HCT116 (cell line): ENCODE measurements at regions not wholly inside any gene's neighbourhood (a gene's known extent, or its start where the extent isn't known, plus 50 kb on each side); places are given as distances from the start of the nearest gene placed in this dataset.

ENCODE experiments used
- ATAC-seq: fragments of 200-7000 bp; cut with Tn5 transposase; 2 replicates; pipeline ENCODE4 v1.9.1; 2020; ENCODE audit warnings: mild to moderate bottlenecking, moderate library complexity
- BruUV-seq: library from RNA; stranded (reverse); fragments of 400-500 nt; replicated peaks from 2 replicates; lab custom pipeline; 2021; lab: Mats Ljungman, UMichigan
- CTCF ChIA-PET: fragments of 300-600 bp; sonication (Branson Sonifier 250); formaldehyde crosslinking; loops from one replicate; lab custom pipeline; 2021; ENCODE audit warnings: antibody characterized with exemption; lab: Charles Lee
- POLR2A ChIA-PET: fragments of 300-600, 350-600 bp; sonication (Branson Sonifier 250); formaldehyde crosslinking; loops from one replicate; lab custom pipeline; 2021; ENCODE audit warnings: antibody characterized with exemption; lab: Charles Lee
- RAD21 ChIA-PET, 2 experiments: fragments of 300-600 bp; sonication (Branson Sonifier 250); formaldehyde crosslinking; loops; one replicate each; lab custom pipeline; 2023; ENCODE audit warnings: low total read pairs in 2 of 2; ENCODE audit not compliant: uncharacterized antibody in 2 of 2, unreplicated experiment in 2 of 2, low non-redundant PET in 1 of 2; lab: Charles Lee
- DNase-seq: peaks from one replicate; pipeline ENCODE4 v3.0.0-alpha.2; 2010; ENCODE audit warnings: low read depth, low spot score
- H2AFZ ChIP-seq: fragments of 200-600 bp; shearing (Covaris generic), sonication (generic); 2 replicates; pipeline ENCODE4 v1.6.1; 2017; ENCODE audit warnings: low read depth, mixed run types, mixed read lengths, antibody characterized with exemption, low read length; ENCODE audit not compliant: poor library complexity, severe bottlenecking
- H3K27ac ChIP-seq: 2 replicates; pipeline ENCODE4 v1.5.1; 2012; ENCODE audit warnings: low read depth, low read length
- H3K27me3 ChIP-seq: fragments of 200-600 bp; sonication (generic); 2 replicates; pipeline ENCODE4 v1.6.1; 2016; ENCODE audit warnings: mixed run types, low read length, mixed read lengths; ENCODE audit not compliant: insufficient read depth
- H3K36me3 ChIP-seq, 2 experiments: fragments of 200-500 bp in 1 of 2; fragments of 200-600 bp in 1 of 2; sonication (Bioruptor generic) in 1 of 2; sonication (generic) in 1 of 2; 2 replicates each; pipeline versions ENCODE4 v1.5.1 to v1.6.1; 2014 to 2016; ENCODE audit warnings: low read length in 2 of 2, inconsistent platforms in 1 of 2, mixed read lengths in 1 of 2, mixed run types in 1 of 2; ENCODE audit not compliant: insufficient read depth in 2 of 2, control insufficient read depth in 1 of 2
- H3K4me1 ChIP-seq, 2 experiments: fragments of 200-600 bp in 1 of 2; sonication (generic) in 1 of 2; 2 replicates each; pipeline versions ENCODE4 v1.5.1 to v1.6.1; 2012 to 2017; ENCODE audit warnings: low read length in 2 of 2, inconsistent platforms in 1 of 2, mild to moderate bottlenecking in 1 of 2, mixed read lengths in 1 of 2, mixed run types in 1 of 2, moderate library complexity in 1 of 2; ENCODE audit not compliant: insufficient read depth in 2 of 2, control insufficient read depth in 1 of 2
- H3K4me2 ChIP-seq: fragments of 200-600 bp; sonication (generic); 2 replicates; pipeline ENCODE4 v1.6.1; 2017; ENCODE audit warnings: mixed run types, low read length, mixed read lengths
- H3K4me3 ChIP-seq, 2 experiments: fragments of 200-600 bp in 1 of 2; sonication (generic) in 1 of 2; replicated peaks in 1 of 2; 2 replicates each; pipeline ENCODE4 v1.5.1; 2011 to 2016; ENCODE audit warnings: low read length in 2 of 2, control low read depth in 1 of 2, low read depth in 1 of 2, mild to moderate bottlenecking in 1 of 2, mixed read lengths in 1 of 2, mixed run types in 1 of 2
- H3K79me2 ChIP-seq: fragments of 200-600 bp; sonication (generic); 2 replicates; pipeline ENCODE4 v1.6.1; 2017; ENCODE audit warnings: mild to moderate bottlenecking, mixed run types, low read length, moderate library complexity, mixed read lengths; ENCODE audit not compliant: insufficient read depth
- H3K9ac ChIP-seq: fragments of 200-600 bp; sonication (generic); 2 replicates; pipeline ENCODE4 v1.6.1; 2016; ENCODE audit warnings: low read length, mixed read lengths
- H3K9me2 ChIP-seq: fragments of 200-600 bp; sonication (generic), shearing (Covaris generic); 2 replicates; pipeline ENCODE4 v1.6.1; 2017; ENCODE audit warnings: mixed run types, mild to moderate bottlenecking, moderate library complexity; ENCODE audit not compliant: insufficient read depth
- H3K9me3 ChIP-seq, 2 experiments: fragments of 200-500 bp in 1 of 2; fragments of 200-600 bp in 1 of 2; sonication (Bioruptor generic) in 1 of 2; sonication (generic) in 1 of 2; 2 replicates each; pipeline ENCODE4 v1.6.1; 2014 to 2017; ENCODE audit warnings: low read length in 2 of 2, mixed read lengths in 2 of 2, inconsistent platforms in 1 of 2, low read depth in 1 of 2, mild to moderate bottlenecking in 1 of 2, mixed run types in 1 of 2, moderate library complexity in 1 of 2; ENCODE audit not compliant: control insufficient read depth in 1 of 2, insufficient read depth in 1 of 2
- H4K20me1 ChIP-seq: fragments of 200-600 bp; sonication (generic), shearing (Covaris generic); 2 replicates; pipeline ENCODE4 v1.6.1; 2017; ENCODE audit warnings: mixed run types, mild to moderate bottlenecking, moderate library complexity; ENCODE audit not compliant: insufficient read depth
- EGR1 ChIP-seq: IDR thresholded peaks from 2 replicates; pipeline ENCODE4 v1.6.1; 2012; ENCODE audit warnings: low read depth
- ELF1 ChIP-seq: IDR thresholded peaks from 2 replicates; pipeline ENCODE4 v1.6.1; 2012; ENCODE audit warnings: low read depth, borderline replicate concordance
- JUND ChIP-seq: IDR thresholded peaks from 2 replicates; pipeline ENCODE4 v1.6.1; 2012
- POLR2A ChIP-seq: IDR thresholded peaks from 2 replicates; pipeline ENCODE4 v1.7.0; 2011; ENCODE audit warnings: borderline replicate concordance; ENCODE audit not compliant: insufficient read depth, insufficient read length; ENCODE audit errors: extremely low read depth
- POLR2AphosphoS5 ChIP-seq: IDR thresholded peaks from 2 replicates; pipeline ENCODE4 v1.6.1; 2011; ENCODE audit warnings: mild to moderate bottlenecking, low read depth, low read length, moderate library complexity
- SIN3A ChIP-seq: IDR thresholded peaks from 2 replicates; pipeline ENCODE4 v1.6.1; 2012; ENCODE audit warnings: low read depth
- SP1 ChIP-seq: IDR thresholded peaks from 2 replicates; pipeline ENCODE4 v1.6.1; 2012; ENCODE audit warnings: low read depth
- YY1 ChIP-seq: IDR thresholded peaks from 2 replicates; pipeline ENCODE4 v1.6.1; 2011; ENCODE audit warnings: low read length, low read depth, moderate library complexity, mild to moderate bottlenecking; ENCODE audit not compliant: insufficient replicate concordance; ENCODE audit errors: extremely low read depth
- ZBTB33 ChIP-seq: IDR thresholded peaks from 2 replicates; pipeline ENCODE4 v1.6.1; 2011; ENCODE audit warnings: mild to moderate bottlenecking, low read length, moderate library complexity; ENCODE audit not compliant: insufficient replicate concordance; ENCODE audit errors: extremely low read depth
- ZFX ChIP-seq: fragments of 450-650 bp; IDR thresholded peaks from 2 replicates; pipeline ENCODE4 v1.6.1; 2017
- ZNF274 ChIP-seq: fragments of 200-500 bp; sonication (Bioruptor generic); IDR thresholded peaks from 2 replicates; pipeline ENCODE4 v1.6.1; 2014; ENCODE audit warnings: mild to moderate bottlenecking, low read depth, low read length, inconsistent platforms
- intact Hi-C: fragments of 100-400 bp; cut with micrococcal nuclease; formaldehyde crosslinking; loops from 2 replicates; pipeline ENCODE4 v1.10.0; 2022
- TF ChIP-seq, protein P1 (sequence below), 3 experiments: fragments of 200-600 bp in 1 of 3; sonication (generic) in 1 of 3; IDR thresholded peaks in 2 of 3; conservative IDR thresholded peaks in 1 of 3; 2 replicates each; pipeline ENCODE4 v1.5.1; 2012 to 2017; ENCODE audit warnings: low read depth in 2 of 3, low read length in 2 of 3, antibody characterized with exemption in 1 of 3, borderline replicate concordance in 1 of 3, control low read depth in 1 of 3, mild to moderate bottlenecking in 1 of 3, mixed read lengths in 1 of 3, mixed run types in 1 of 3, moderate library complexity in 1 of 3; ENCODE audit not compliant: insufficient read depth in 1 of 3
- TF ChIP-seq, protein P2 (sequence below): IDR thresholded peaks from 2 replicates; pipeline ENCODE4 v1.6.1; 2012; ENCODE audit warnings: low read depth

GRCh38 chr4:13982010-13982409, 354.5 kb upstream of the BOD1L1 start:
- no peaks in the 10 kb centered on the region for H3K9me2 ChIP-seq
- TF ChIP-seq SP1, result no peak
- no peak for TF ChIP-seq YY1
- no peak for TF ChIP-seq ZNF274
- TF ChIP-seq ZFX, result no peak
- no peak for TF ChIP-seq ZBTB33
- TF ChIP-seq, protein P1, sequence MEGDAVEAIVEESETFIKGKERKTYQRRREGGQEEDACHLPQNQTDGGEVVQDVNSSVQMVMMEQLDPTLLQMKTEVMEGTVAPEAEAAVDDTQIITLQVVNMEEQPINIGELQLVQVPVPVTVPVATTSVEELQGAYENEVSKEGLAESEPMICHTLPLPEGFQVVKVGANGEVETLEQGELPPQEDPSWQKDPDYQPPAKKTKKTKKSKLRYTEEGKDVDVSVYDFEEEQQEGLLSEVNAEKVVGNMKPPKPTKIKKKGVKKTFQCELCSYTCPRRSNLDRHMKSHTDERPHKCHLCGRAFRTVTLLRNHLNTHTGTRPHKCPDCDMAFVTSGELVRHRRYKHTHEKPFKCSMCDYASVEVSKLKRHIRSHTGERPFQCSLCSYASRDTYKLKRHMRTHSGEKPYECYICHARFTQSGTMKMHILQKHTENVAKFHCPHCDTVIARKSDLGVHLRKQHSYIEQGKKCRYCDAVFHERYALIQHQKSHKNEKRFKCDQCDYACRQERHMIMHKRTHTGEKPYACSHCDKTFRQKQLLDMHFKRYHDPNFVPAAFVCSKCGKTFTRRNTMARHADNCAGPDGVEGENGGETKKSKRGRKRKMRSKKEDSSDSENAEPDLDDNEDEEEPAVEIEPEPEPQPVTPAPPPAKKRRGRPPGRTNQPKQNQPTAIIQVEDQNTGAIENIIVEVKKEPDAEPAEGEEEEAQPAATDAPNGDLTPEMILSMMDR (IDR thresholded peaks at IDR 0.05 in 2 of 3, conservative IDR thresholded peaks at IDR 0.05 in 1 of 3; ENCODE audit: borderline replicate concordance in 1 of 3, insufficient read depth in 1 of 3, low read depth in 2 of 3, low read length in 2 of 3), result no peak
- no peak for TF ChIP-seq ELF1
- TF ChIP-seq SIN3A, result no peak
- no peak for TF ChIP-seq EGR1
- TF ChIP-seq, protein P2, sequence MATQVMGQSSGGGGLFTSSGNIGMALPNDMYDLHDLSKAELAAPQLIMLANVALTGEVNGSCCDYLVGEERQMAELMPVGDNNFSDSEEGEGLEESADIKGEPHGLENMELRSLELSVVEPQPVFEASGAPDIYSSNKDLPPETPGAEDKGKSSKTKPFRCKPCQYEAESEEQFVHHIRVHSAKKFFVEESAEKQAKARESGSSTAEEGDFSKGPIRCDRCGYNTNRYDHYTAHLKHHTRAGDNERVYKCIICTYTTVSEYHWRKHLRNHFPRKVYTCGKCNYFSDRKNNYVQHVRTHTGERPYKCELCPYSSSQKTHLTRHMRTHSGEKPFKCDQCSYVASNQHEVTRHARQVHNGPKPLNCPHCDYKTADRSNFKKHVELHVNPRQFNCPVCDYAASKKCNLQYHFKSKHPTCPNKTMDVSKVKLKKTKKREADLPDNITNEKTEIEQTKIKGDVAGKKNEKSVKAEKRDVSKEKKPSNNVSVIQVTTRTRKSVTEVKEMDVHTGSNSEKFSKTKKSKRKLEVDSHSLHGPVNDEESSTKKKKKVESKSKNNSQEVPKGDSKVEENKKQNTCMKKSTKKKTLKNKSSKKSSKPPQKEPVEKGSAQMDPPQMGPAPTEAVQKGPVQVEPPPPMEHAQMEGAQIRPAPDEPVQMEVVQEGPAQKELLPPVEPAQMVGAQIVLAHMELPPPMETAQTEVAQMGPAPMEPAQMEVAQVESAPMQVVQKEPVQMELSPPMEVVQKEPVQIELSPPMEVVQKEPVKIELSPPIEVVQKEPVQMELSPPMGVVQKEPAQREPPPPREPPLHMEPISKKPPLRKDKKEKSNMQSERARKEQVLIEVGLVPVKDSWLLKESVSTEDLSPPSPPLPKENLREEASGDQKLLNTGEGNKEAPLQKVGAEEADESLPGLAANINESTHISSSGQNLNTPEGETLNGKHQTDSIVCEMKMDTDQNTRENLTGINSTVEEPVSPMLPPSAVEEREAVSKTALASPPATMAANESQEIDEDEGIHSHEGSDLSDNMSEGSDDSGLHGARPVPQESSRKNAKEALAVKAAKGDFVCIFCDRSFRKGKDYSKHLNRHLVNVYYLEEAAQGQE, result no peak
- no peak for TF ChIP-seq JUND
- no peak for TF ChIP-seq POLR2A
- TF ChIP-seq POLR2AphosphoS5, result no peak
- TF ChIP-seq, all 23 proteins: peak for 0
- intact Hi-C loops, result no loop called here
- no peak for DNase-seq
- Histone ChIP-seq H3K27ac (no peak overlapping the region), H2AFZ (no peak overlapping the region), H3K79me2 (no peaks in the 10 kb centered on the region), H3K4me3 (no peak overlapping the region), H3K36me3 (no peaks in the 10 kb centered on the region), H3K9me3 (peaks cover 0 to 13% of the 10 kb centered on the region in 2 experiments; a peak in 1 of 4 replicates), H3K9ac (no peak overlapping the region), H3K4me1 (no peaks in the 10 kb centered on the region), H3K27me3 (no peaks in the 10 kb centered on the region), H4K20me1 (no peaks in the 10 kb centered on the region), H3K4me2 (no peak overlapping the region)
- CTCF ChIA-PET, result no interaction called here
- RAD21 ChIA-PET, result no interaction called here
- no peak for ATAC-seq
- POLR2A ChIA-PET, result no interaction called here
- no TSS peak for BruUV-seq
